ENCODE measurements at regions not wholly inside any gene's neighbourhood (a gene's known extent, or its start where the extent isn't known, plus 50 kb on each side); places are given as distances from the start of the nearest gene placed in this dataset.
A peak's percentile ranks its signal among the peaks of the same experiment; 100 is the strongest.

DNA sequence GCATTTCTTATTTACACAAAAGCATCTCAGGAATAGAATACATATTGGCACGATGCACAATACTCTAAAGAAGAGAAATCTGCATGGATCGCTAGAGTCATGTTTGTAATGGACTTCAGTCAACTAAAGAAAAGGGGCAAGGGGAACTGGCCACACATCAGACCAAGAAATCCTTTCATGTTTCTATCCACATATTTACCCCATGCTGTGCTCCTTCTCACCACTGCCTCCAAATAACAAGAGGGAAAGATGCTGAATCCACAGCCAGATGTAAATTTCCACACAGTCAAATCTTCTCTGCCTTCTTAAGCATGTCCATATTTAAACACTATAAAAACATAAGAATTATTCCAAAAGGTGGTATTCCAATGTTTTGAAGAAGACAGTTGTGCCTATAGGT lies 67.6 kb downstream of the COX18 start:
- no peak for DNase-seq

DNA sequence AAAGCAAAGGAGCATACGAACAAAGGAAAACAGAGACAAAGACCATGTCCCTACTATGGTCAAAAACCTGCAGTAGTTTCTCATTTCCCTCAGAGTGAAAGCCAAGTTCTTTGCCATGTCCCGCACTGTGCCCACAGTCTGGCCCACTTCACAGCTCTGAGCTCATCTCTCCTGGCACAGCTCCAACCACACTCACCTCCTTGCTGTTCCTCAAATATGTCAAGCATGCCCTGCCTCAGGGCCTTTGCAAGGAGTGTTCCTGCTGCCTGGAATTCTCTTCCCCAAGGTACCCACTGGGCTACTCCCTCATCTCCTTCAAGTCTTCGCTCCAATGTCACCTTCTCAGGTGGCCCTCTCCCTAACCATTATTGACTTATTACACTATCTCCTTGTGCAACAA lies 72.1 kb downstream of the COX18 start:
- peak; percentile 61 for DNase-seq

- no peak for DNase-seq
These were observed 74.8 kb downstream of the COX18 start for GRCh38 chr4:72994670-72995069.

GRCh38 chr4:72993876-72994275 lies 75.6 kb downstream of the COX18 start:
- DNase-seq, result no peak

DNA sequence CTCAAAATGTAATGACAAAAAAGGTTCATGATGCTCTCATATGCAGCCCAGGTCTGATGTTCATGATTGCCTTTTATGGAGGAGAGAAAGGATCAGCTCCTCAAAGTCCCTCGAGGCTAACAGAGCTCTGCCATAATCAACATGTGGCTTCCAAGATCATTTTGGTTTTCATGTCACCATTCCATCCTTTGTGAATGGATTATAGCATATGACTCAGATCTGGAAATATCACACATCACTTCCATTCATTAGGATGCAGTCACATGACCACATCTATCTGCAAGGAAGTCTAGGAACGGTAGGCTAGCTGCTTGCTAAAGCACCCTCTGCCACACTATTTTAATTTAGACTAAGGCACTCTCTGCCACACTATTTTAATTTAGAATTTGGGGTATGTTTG lies 77.6 kb downstream of the COX18 start:
- no peak for DNase-seq

DNA sequence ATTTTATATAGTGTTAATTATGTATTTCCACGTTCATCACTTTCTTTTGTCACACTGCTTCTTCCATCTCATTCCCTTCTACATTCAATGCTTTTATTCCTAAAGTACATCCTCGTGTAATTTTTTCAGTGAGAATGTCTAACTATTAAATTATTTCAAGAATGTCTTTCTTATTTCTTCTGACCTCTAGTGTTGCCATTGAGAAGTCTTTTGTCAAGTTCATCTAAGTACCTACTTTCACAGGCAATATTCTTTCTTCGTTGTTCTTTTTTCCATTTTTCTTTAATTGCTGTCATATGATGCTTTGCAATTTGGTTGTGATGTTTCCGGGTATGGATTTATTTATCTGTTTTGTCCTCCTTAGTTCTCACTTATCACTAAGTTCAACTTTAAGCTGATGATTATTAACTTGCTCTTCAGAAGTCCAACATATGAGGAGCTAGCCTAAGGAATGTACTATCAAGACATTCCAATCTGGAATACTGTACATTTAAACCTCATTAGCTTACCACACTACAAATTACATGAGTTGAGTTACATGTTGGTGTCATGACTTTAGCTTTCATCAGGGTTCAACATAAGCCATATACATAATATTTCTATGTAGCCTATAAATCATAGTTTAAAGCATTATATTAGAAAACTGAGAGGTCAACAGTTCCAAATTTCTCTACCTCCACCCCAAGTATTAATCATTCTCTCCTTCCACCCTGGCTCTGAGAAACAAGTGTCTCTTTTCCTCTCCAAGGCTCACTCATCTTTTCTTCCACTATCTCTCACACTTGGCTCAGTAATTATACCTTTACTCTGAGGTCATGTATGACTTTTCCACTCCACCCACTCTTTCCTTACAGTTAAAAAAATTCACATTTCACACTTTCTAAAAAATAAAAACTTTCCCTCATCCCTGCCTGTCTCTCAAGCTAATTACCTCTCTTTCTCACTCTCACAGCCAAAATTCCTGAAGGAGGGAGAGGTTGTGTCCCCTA lies 81.5 kb downstream of the COX18 start:
- DNase-seq, result no peak

GRCh38 chr4:72984351-72984750 lies 85.2 kb downstream of the COX18 start:
- no peak for DNase-seq

DNA sequence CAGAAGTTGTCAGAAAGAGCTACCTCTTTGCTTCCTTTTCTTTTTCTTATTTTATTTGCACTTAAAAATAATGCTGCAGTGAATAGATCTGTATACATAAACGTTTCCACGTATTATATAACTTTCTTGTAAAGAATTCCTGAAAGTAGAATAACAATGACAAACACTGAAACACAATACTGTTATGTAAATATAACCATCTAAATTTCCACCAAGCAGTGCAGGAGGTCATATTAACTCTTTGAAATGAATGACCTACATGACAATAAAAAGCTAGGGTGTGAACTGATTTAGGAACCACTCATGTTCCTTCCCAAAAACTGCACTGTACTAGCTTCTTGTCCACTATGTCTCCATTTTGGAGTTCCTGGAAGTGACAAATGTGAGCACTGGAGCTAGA lies 85.8 kb downstream of the COX18 start:
- DNase-seq, result no peak

GRCh38 chr4:72977936-72978485 lies 91.5 kb downstream of the COX18 start:
- DNase-seq, result peak; percentile 58

DNA sequence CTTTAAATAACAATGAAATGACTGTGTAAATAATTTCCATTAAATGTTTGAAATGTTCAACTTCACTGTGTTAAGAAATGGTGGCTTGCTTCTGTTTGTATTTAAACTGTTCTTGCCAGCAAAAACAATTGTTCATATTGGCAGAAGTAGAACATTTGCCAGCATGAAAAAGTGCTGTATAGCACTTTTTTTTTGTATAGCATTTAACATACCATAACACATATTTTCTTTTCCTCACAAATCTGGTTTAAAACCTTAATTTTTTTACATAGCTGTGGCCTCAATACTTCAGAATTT lies 94.1 kb downstream of the COX18 start:
- DNase-seq, result no peak

GRCh38 chr4:72974694-72975487 lies 94.6 kb downstream of the COX18 start:
- peak; percentile 61 for DNase-seq

DNA sequence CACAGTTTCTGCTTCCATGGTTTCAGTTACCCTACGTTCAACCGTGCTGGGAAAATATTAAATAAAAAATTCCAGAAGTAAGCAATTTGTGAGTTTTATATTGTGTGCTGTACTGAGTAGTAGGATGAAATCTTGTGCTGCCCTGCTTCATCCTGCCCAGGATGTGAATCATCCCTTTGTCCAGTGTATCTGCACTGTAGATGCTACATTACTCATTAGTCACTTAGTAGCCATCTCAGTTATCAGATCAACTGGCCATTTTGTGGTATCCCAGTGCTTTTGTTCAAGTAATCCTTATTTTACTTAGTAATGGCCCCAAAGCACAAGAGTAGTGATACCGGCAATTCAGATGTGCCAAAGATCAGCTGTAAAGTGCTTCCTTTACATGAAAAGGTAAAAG lies 97.9 kb downstream of the COX18 start:
- peak; percentile 92 for DNase-seq

DNA sequence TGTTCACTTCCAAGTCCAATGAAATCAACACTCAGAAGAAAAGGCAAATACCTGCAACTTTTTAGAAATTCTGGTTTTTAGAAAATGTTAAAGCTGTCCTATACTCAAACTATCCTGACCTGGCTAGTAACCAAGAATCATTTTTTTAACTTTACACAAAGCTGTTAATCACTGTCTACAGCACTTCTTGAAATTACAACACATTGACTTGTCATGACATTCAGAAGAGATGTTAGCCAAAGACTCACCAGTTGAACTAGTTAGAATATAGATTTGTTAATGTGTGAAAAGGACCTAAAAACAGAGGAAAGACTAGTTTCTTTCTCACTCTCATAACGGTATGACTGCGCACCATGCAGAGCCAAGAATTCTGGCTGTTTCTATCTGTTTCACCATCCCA lies 98.8 kb downstream of the COX18 start:
- no peak for DNase-seq

DNA sequence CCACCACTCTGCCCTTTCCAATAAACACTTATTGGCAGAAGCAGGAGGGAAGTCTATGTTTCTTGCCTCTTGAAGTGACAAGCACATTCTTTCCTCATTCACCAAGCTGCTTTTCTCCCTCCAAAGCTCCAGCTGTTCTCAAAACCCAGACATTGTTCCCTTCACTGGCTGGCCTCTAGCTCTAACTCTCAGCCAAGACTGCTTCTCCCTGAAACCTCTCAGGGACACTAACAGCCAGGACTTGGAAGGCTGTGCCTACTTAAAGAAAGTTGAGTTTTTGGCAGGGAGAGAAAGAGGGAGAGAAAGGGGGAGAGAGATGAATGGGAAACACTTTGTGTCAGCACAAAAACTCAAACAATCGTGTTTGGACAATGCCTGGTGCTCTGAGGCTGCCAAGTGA lies 99.5 kb downstream of the COX18 start:
- DNase-seq, result no peak

- no peak for DNase-seq
These were observed 102.9 kb downstream of the COX18 start for GRCh38 chr4:72966652-72967051.

GRCh38 chr4:72959411-72959810 lies 110.1 kb downstream of the COX18 start:
- DNase-seq, result no peak

DNA sequence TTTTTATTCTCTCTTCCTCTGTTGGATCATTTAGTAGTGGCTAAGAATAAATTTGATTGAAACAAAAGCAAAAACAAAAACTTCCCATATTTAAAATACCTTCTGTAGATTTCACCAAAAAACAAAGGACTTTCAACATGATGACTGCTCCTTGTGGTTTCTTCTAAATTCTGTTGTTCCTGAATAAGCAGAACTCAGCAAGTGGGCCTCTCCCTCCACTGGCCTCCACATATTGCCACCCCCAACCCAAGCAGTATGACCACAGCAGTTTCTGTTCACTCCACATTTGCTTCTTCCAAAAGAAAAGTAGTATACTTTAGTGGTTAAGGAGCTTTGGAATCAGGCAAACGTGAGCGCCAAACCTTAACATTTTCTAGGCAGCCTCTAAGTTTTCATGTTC lies 114.7 kb downstream of the COX18 start:
- no peak for DNase-seq

GRCh38 chr4:72953571-72953970 lies 115.9 kb downstream of the COX18 start:
- no peak for DNase-seq

DNA sequence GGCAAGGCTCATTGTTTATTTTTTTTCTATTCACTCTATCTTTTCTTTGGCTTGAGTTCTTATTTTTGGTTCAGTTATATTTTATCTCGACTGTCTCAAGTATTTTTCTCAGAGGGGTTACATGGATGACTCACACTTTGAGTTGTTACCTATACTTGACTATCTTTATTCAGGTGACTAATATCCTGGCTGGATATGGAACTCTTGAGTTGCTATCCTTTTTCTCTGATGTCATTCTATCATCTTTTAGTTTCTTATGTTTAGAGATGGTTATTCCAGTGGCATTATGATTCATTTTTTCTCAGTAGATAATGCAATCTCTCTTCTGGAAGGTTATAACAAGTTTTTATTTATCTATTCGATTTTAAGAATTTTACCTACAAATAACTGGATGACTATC lies 117.9 kb downstream of the COX18 start:
- DNase-seq, result peak; percentile 28

GRCh38 chr4:72951147-72951546 lies 118.4 kb downstream of the COX18 start:
- no peak for DNase-seq

- no peak for DNase-seq
These were observed 121.4 kb downstream of the COX18 start for GRCh38 chr4:72948080-72948479.

DNA sequence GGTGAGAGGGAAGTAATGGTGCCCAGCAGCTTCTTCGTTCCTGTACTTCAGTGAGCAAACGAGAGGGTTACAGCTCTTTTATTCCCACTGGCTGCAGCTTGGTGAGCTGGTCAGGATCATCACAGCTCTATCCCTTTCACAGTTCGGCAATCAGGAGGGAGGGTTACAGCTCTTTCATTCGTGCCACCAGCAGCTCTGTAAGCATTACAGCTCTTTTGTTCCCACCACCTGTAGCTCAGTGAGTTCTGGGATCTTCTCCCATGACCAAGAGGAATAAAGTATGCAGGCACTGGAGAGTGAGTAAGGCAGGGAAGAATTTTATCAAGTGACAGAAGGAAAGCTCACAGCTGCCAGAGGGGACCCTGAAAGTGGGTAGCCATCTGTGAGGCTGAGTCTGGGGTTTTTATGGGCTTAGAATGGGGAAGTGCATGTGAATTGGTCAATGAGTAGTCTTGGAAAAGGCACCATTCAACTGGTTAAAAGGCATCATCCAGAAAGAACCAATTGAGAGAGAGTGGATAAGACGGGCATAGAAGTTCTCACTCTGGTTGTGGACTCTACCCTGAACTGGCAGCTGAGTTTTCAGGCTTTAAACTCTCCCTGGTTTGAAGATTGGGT lies 123.7 kb downstream of the COX18 start:
- DNase-seq, result no peak

DNA sequence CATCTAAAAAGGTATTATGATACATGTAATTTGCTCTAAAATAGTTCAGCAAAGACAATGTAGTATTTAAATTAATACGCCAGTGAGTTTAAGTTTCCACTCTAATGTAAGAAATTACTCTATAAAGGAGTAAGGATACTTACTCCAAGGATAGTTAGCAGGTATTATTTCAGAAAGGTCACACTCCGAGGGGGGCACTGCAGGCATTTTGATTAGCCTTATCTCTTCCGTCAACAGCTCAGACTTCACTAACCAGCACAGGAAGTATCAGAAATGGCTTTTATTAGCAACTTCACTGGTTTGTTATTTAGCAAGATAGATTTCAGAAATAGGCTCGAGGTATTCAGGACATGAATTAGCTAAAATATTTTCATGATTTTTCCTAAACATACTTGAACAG lies 127.0 kb downstream of the COX18 start:
- DNase-seq, result no peak

GRCh38 chr4:72938516-72938915 lies 131.0 kb downstream of the COX18 start:
- DNase-seq, result no peak

All from kidney glomerular epithelial cell (primary cell).